ENCODE measurements at regions not wholly inside any gene's neighbourhood (a gene's known extent, or its start where the extent isn't known, plus 50 kb on each side); places are given as distances from the start of the nearest gene placed in this dataset.

- no peak for DNase-seq (ENCODE audit: low spot score)
These were observed 78.3 kb upstream of the MBOAT2 start for GRCh38 chr2:9081750-9082149.

GRCh38 chr2:9078405-9078804 is 74.9 kb upstream of the MBOAT2 start:
- DNase-seq (ENCODE audit: low spot score): no peak

- DNase-seq (ENCODE audit: low spot score): no peak
These were observed 74.2 kb upstream of the MBOAT2 start for GRCh38 chr2:9077691-9078090.

GRCh38 chr2:9076755-9077154 is 73.3 kb upstream of the MBOAT2 start:
- no peak for DNase-seq (ENCODE audit: low spot score)

GRCh38 chr2:9076210-9076609 is 72.7 kb upstream of the MBOAT2 start:
- no peak for DNase-seq (ENCODE audit: low spot score)

GRCh38 chr2:9074930-9075329 is 71.4 kb upstream of the MBOAT2 start:
- no peak for DNase-seq (ENCODE audit: low spot score)

- no peak for DNase-seq (ENCODE audit: low spot score)
These were observed 68.2 kb upstream of the MBOAT2 start for GRCh38 chr2:9071584-9072124.

- DNase-seq (ENCODE audit: low spot score): peak; percentile 27
These were observed 67.5 kb upstream of the MBOAT2 start for GRCh38 chr2:9071032-9071431.

- DNase-seq (ENCODE audit: low spot score): no peak
These were observed 66.1 kb upstream of the MBOAT2 start for GRCh38 chr2:9069543-9069942.

- DNase-seq (ENCODE audit: low spot score): no peak
These were observed 62.4 kb upstream of the MBOAT2 start for GRCh38 chr2:9065901-9066300.

- DNase-seq (ENCODE audit: low spot score): no peak
These were observed 59.6 kb upstream of the MBOAT2 start for GRCh38 chr2:9063023-9063606.

GRCh38 chr2:9060819-9061218 is 57.3 kb upstream of the MBOAT2 start:
- no peak for DNase-seq (ENCODE audit: low spot score)

GRCh38 chr2:9057939-9058761 is 54.7 kb upstream of the MBOAT2 start:
- DNase-seq (ENCODE audit: low spot score): no peak

- no peak for DNase-seq (ENCODE audit: low spot score)
These were observed 52.0 kb upstream of the MBOAT2 start for GRCh38 chr2:9055471-9055870.

GRCh38 chr2:9053534-9053931 is 50.0 kb upstream of the MBOAT2 start:
- peak; percentile 24 for DNase-seq (ENCODE audit: low spot score)

Measured in GM03348 (cell line).